SU-DHL-6 (cell line): ENCODE measurements at regions not wholly inside any gene's neighbourhood (a gene's known extent, or its start where the extent isn't known, plus 50 kb on each side); places are given as distances from the start of the nearest gene placed in this dataset.

ENCODE experiments used
- EZH2phosphoT487 ChIP-seq: fragments of 200-600 bp; sonication (generic), shearing (Covaris generic); conservative IDR thresholded peaks from 2 replicates; pipeline ENCODE4 v1.6.1; 2018; ENCODE audit warnings: mild to moderate bottlenecking, antibody characterized with exemption, low read length, moderate library complexity, mixed read lengths
- TF ChIP-seq, protein P1 (sequence below): fragments of 200-600 bp; sonication (generic); IDR thresholded peaks from one replicate; pipeline ENCODE4 v1.5.1; 2017; ENCODE audit warnings: antibody characterized with exemption, mild to moderate bottlenecking, low read length, moderate library complexity; ENCODE audit not compliant: insufficient read depth, poor library complexity, severe bottlenecking

DNA sequence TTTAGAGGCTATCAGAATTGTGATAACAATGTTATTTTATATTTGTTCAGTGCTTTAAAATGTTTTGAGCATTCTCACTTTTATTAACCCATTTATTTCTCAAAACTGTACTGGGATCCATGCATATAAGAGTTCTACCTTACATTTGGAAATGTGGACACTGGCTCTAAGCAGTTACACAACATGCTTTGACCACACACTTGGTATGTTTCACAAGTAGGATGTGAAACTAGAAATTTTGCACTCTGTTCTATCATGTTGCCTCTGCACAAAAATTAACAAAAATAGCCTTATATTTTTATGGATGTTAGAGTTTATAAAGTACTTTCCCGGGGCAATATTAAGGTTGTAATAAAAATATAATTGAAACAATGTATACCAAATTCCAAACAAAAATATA lies 126.9 kb upstream of the CHORDC1 start:
- TF ChIP-seq, protein P1, sequence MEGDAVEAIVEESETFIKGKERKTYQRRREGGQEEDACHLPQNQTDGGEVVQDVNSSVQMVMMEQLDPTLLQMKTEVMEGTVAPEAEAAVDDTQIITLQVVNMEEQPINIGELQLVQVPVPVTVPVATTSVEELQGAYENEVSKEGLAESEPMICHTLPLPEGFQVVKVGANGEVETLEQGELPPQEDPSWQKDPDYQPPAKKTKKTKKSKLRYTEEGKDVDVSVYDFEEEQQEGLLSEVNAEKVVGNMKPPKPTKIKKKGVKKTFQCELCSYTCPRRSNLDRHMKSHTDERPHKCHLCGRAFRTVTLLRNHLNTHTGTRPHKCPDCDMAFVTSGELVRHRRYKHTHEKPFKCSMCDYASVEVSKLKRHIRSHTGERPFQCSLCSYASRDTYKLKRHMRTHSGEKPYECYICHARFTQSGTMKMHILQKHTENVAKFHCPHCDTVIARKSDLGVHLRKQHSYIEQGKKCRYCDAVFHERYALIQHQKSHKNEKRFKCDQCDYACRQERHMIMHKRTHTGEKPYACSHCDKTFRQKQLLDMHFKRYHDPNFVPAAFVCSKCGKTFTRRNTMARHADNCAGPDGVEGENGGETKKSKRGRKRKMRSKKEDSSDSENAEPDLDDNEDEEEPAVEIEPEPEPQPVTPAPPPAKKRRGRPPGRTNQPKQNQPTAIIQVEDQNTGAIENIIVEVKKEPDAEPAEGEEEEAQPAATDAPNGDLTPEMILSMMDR: no peak
- TF ChIP-seq EZH2phosphoT487: no peak
